GM10248 (cell line): ENCODE measurements at regions not wholly inside any gene's neighbourhood (a gene's known extent, or its start where the extent isn't known, plus 50 kb on each side); places are given as distances from the start of the nearest gene placed in this dataset.
"Not testable (repeated sequence)": the region's sequence is repeated elsewhere in the genome, so short reads cannot be mapped to it uniquely, and the experiment has no call there.

Source experiments
- CTCF ChIA-PET: fragments of 300-600 bp; sonication (Branson Sonifier 250); formaldehyde crosslinking; extraction: SDS; loops from one replicate; lab custom pipeline; 2021; ENCODE audit warnings: antibody characterized with exemption; lab: Yijun Ruan, JAX
- POLR2A ChIA-PET: fragments of 350-650 bp; sonication (Branson Sonifier 250); formaldehyde crosslinking; extraction: SDS; loops from one replicate; lab custom pipeline; 2020; ENCODE audit warnings: antibody characterized with exemption; lab: Yijun Ruan, JAX
- DNase-seq: peaks from one replicate; pipeline ENCODE4 v3.0.0; 2012; ENCODE audit errors: extremely low spot score
- CTCF ChIP-seq: IDR thresholded peaks from 2 replicates; pipeline ENCODE4 v1.5.1; 2012; ENCODE audit warnings: mild to moderate bottlenecking, low read depth; ENCODE audit errors: extremely low read depth, missing control alignments, control extremely low read depth

- TF ChIP-seq CTCF = no peak
- POLR2A ChIA-PET = no interaction called here
- DNase-seq = no peak
- CTCF ChIA-PET = no interaction called here
Observed at GRCh38 chr14:37776791-37777499, 181.5 kb downstream of the TTC6 start.

- POLR2A ChIA-PET = no interaction called here
- TF ChIP-seq CTCF = no peak
- CTCF ChIA-PET = no interaction called here
- no peak for DNase-seq
Observed at GRCh38 chr14:37778135-37778943, 182.9 kb downstream of the TTC6 start.

- no peak for DNase-seq
- CTCF ChIA-PET = no interaction called here
- no peak for TF ChIP-seq CTCF
- POLR2A ChIA-PET = no interaction called here
Observed at GRCh38 chr14:37779480-37779879, 184.1 kb downstream of the TTC6 start.

- DNase-seq, CTCF ChIA-PET, POLR2A ChIA-PET: not testable (repeated sequence)
Observed at GRCh38 chr14:37780731-37781130, 185.3 kb downstream of the TTC6 start.

GRCh38 chr14:37784203-37784826 is 188.9 kb downstream of the TTC6 start:
- CTCF ChIA-PET = interaction anchor here (1.4 kb wide), 1 partner anchor 10 kb away, joined by 3 read pairs; no protein-coding TSS in a partner anchor
- DNase-seq, POLR2A ChIA-PET: not testable (repeated sequence)

GRCh38 chr14:37784827-37785223 is 189.4 kb downstream of the TTC6 start:
- CTCF ChIA-PET = interaction anchor here (1.4 kb wide), 1 partner anchor 10 kb away, joined by 3 read pairs; no protein-coding TSS in a partner anchor
- DNase-seq, POLR2A ChIA-PET: not testable (repeated sequence)

GRCh38 chr14:37785298-37785697 is 189.9 kb downstream of the TTC6 start:
- CTCF ChIA-PET = interaction anchor here (1.4 kb wide), 1 partner anchor 11 kb away, joined by 3 read pairs; no protein-coding TSS in a partner anchor
- POLR2A ChIA-PET, DNase-seq: not testable (repeated sequence)

- POLR2A ChIA-PET, CTCF ChIA-PET, DNase-seq: not testable (repeated sequence)
Observed at GRCh38 chr14:37786114-37786625, 190.7 kb downstream of the TTC6 start.

GRCh38 chr14:37787879-37788494 is 192.6 kb downstream of the TTC6 start:
- no peak for DNase-seq
- CTCF ChIA-PET = no interaction called here
- POLR2A ChIA-PET = no interaction called here
- no peak for TF ChIP-seq CTCF
